Keratinocyte (primary cell): ENCODE measurements at regions not wholly inside any gene's neighbourhood (a gene's known extent, or its start where the extent isn't known, plus 50 kb on each side); places are given as distances from the start of the nearest gene placed in this dataset.

Source experiments
- EZH2 ChIP-seq: IDR thresholded peaks from one replicate; pipeline ENCODE4 v1.6.1; 2012; ENCODE audit warnings: inconsistent platforms, mild to moderate bottlenecking, low read length, moderate library complexity
- TF ChIP-seq, protein P1 (sequence below), 3 experiments: IDR thresholded peaks in 1 of 3; conservative IDR thresholded peaks in 1 of 3; optimal IDR thresholded peaks in 1 of 3; 2 replicates in 2 of 3; 3 replicates in 1 of 3; pipeline versions ENCODE3 to v1.5.1; 2011; ENCODE audit warnings: low read length in 3 of 3, mild to moderate bottlenecking in 3 of 3, moderate library complexity in 2 of 3, control low read depth in 1 of 3, inconsistent platforms in 1 of 3; ENCODE audit not compliant: insufficient read depth in 2 of 3; ENCODE audit errors: extremely low read depth in 1 of 3

DNA sequence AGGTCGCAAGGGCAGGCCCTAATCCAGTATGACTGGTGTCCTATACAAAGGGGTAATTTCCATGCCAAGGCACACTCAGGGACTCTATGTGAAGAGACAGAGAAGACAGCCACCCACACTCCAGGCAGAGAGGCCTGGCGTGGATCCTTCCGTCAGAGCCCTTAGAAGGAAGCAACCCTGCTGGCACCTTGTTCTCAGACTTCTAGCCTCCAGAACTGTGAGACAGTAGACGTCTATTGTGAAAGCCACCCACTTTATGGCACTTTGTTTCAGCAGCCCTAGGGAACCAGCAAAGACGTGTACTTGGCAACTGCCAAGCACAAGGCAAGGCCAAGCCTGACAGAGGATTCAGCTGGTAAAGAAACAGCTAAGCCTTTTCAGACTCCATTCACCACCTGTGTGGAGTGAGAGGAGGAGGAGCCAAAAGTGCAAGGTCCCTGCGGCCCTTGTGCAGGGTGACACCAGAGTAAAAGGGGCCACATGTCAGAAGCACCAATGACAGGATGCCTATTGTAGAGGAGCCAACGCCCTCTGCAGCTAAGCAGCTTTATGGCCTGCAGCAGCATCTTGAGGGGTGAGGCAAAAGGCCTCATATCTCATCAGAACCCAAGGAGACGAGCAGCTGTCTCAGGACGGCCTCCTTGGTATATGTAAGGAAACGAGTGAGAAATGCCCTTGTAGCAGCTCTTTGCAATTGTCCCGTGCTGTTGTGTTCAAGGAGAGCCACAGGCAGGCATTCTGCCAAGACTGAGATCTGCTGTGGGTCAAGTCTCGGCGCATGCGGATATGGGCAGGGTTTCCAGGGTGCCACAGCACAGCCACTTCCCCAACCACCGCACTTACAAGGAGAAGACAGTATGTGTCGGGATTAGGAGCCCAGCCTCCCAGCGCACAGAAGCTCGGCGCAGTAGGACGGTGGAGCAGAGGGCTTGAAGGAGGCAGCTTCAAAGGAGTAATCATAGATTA lies 121.5 kb upstream of the LIPC start:
- TF ChIP-seq, protein P1, sequence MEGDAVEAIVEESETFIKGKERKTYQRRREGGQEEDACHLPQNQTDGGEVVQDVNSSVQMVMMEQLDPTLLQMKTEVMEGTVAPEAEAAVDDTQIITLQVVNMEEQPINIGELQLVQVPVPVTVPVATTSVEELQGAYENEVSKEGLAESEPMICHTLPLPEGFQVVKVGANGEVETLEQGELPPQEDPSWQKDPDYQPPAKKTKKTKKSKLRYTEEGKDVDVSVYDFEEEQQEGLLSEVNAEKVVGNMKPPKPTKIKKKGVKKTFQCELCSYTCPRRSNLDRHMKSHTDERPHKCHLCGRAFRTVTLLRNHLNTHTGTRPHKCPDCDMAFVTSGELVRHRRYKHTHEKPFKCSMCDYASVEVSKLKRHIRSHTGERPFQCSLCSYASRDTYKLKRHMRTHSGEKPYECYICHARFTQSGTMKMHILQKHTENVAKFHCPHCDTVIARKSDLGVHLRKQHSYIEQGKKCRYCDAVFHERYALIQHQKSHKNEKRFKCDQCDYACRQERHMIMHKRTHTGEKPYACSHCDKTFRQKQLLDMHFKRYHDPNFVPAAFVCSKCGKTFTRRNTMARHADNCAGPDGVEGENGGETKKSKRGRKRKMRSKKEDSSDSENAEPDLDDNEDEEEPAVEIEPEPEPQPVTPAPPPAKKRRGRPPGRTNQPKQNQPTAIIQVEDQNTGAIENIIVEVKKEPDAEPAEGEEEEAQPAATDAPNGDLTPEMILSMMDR (optimal IDR thresholded peaks at IDR 0.05 in 1 of 3, IDR thresholded peaks at IDR 0.05 in 1 of 3, conservative IDR thresholded peaks at IDR 0.05 in 1 of 3; ENCODE audit: extremely low read depth in 1 of 3, insufficient read depth in 2 of 3, low read length in 3 of 3): peak in 1 of 3 experiments; percentile 10
- no peak for TF ChIP-seq EZH2
